IMR-90 (cell line): ENCODE measurements at regions not wholly inside any gene's neighbourhood (a gene's known extent, or its start where the extent isn't known, plus 50 kb on each side); places are given as distances from the start of the nearest gene placed in this dataset.
A peak's percentile ranks its signal among the peaks of the same experiment; 100 is the strongest.

ENCODE experiments used
- ATAC-seq: fragments of 200-7000 bp; cut with Tn5 transposase; 2 replicates; pipeline ENCODE4 v1.9.1; 2020; ENCODE audit warnings: low read depth, mild to moderate bottlenecking, moderate library complexity
- BruUV-seq: library from RNA; stranded (reverse); fragments of 400-500 nt; replicated peaks from 2 replicates; lab custom pipeline; 2021; lab: Mats Ljungman, UMichigan
- CTCF ChIA-PET: fragments of 300-600 bp; formaldehyde crosslinking; extraction: SDS; loops from one replicate; lab custom pipeline; 2021; ENCODE audit warnings: antibody characterized with exemption; lab: Yijun Ruan, JAX
- POLR2A ChIA-PET: fragments of 300-600 bp; sonication (Branson Sonifier 250); formaldehyde crosslinking; loops from one replicate; lab custom pipeline; 2022; ENCODE audit warnings: antibody characterized with exemption; ENCODE audit not compliant: unreplicated experiment; lab: Charles Lee
- DNase-seq: peaks from one replicate; pipeline ENCODE4 v3.0.0; 2013
- H2AFZ ChIP-seq: replicated peaks from 2 replicates; pipeline ENCODE3; 2013; ENCODE audit warnings: low read length, mild to moderate bottlenecking; ENCODE audit not compliant: poor library complexity
- H2AK5ac ChIP-seq: 2 replicates; pipeline ENCODE4 v1.6.1; 2013; ENCODE audit warnings: low read depth, low read length, inconsistent platforms
- H2AK9ac ChIP-seq: replicated peaks from 2 replicates; pipeline ENCODE3; 2013; ENCODE audit warnings: mild to moderate bottlenecking, low read depth, low read length, moderate library complexity; ENCODE audit not compliant: poor library complexity
- H2BK120ac ChIP-seq: 2 replicates; pipeline ENCODE4 v1.6.1; 2013; ENCODE audit warnings: low read depth, low read length, inconsistent platforms
- H2BK15ac ChIP-seq: 3 replicates; pipeline ENCODE4 v1.6.1; 2013; ENCODE audit warnings: low read depth, low read length, inconsistent platforms
- H2BK20ac ChIP-seq: 2 replicates; pipeline ENCODE4 v1.6.1; 2013; ENCODE audit warnings: low read depth, mild to moderate bottlenecking, inconsistent platforms, low read length, moderate library complexity
- H2BK5ac ChIP-seq: 2 replicates; pipeline ENCODE4 v1.6.1; 2013; ENCODE audit warnings: mild to moderate bottlenecking, low read depth, low read length, inconsistent platforms; ENCODE audit not compliant: poor library complexity, severe bottlenecking
- H3K14ac ChIP-seq: replicated peaks from 2 replicates; pipeline ENCODE4 v1.6.1; 2013; ENCODE audit warnings: low read depth, low read length, inconsistent platforms
- H3K18ac ChIP-seq: 2 replicates; pipeline ENCODE4 v1.6.1; 2013; ENCODE audit warnings: low read depth, low read length, control low read depth
- H3K23ac ChIP-seq: 2 replicates; pipeline ENCODE4 v1.6.1; 2013; ENCODE audit warnings: low read depth, low read length, inconsistent platforms
- H3K27ac ChIP-seq: 2 replicates; pipeline ENCODE4 v1.5.1; 2013; ENCODE audit warnings: mild to moderate bottlenecking, control low read depth, low read length; ENCODE audit not compliant: insufficient read depth
- H3K27me3 ChIP-seq: 2 replicates; pipeline ENCODE4 v1.6.1; 2013; ENCODE audit warnings: low read length; ENCODE audit not compliant: control insufficient read depth, insufficient read depth
- H3K36me3 ChIP-seq: 2 replicates; pipeline ENCODE4 v1.6.1; 2013; ENCODE audit warnings: low read length, mixed read lengths; ENCODE audit not compliant: control insufficient read depth, insufficient read depth
- H3K4ac ChIP-seq: 2 replicates; pipeline ENCODE4 v1.6.1; 2013; ENCODE audit warnings: low read depth, low read length, inconsistent platforms
- H3K4me1 ChIP-seq: 2 replicates; pipeline ENCODE4 v1.6.1; 2013; ENCODE audit warnings: low read length, mixed read lengths; ENCODE audit not compliant: control insufficient read depth, insufficient read depth
- H3K4me2 ChIP-seq: 2 replicates; pipeline ENCODE4 v1.6.1; 2013; ENCODE audit warnings: low read depth, mild to moderate bottlenecking, control low read depth, low read length, moderate library complexity
- H3K4me3 ChIP-seq: 2 replicates; pipeline ENCODE4 v1.5.1; 2013; ENCODE audit warnings: low read depth, mild to moderate bottlenecking, control low read depth, low read length, moderate library complexity; ENCODE audit not compliant: insufficient read depth
- H3K56ac ChIP-seq: 2 replicates; pipeline ENCODE4 v1.6.1; 2013; ENCODE audit warnings: low read length, inconsistent platforms; ENCODE audit not compliant: insufficient read depth; ENCODE audit errors: extremely low read depth
- H3K79me1 ChIP-seq, 2 experiments: 2 replicates each; pipeline ENCODE4 v1.6.1; 2013; ENCODE audit warnings: low read length in 2 of 2, inconsistent platforms in 1 of 2, low read depth in 1 of 2
- H3K9ac ChIP-seq: 2 replicates; pipeline ENCODE4 v1.6.1; 2013; ENCODE audit warnings: low read depth, low read length, control low read depth
- H3K9me1 ChIP-seq: 2 replicates; pipeline ENCODE4 v1.6.1; 2013; ENCODE audit warnings: low read length, inconsistent platforms; ENCODE audit not compliant: insufficient read depth
- H3K9me3 ChIP-seq: 2 replicates; pipeline ENCODE4 v1.6.1; 2013; ENCODE audit warnings: low read length; ENCODE audit not compliant: control insufficient read depth, insufficient read depth
- H4K20me1 ChIP-seq: 2 replicates; pipeline ENCODE4 v1.6.1; 2013; ENCODE audit warnings: low read length, inconsistent platforms; ENCODE audit not compliant: insufficient read depth
- H4K5ac ChIP-seq: 2 replicates; pipeline ENCODE4 v1.6.1; 2013; ENCODE audit warnings: mild to moderate bottlenecking, low read depth, low read length, control low read depth
- H4K8ac ChIP-seq, 2 experiments: 2 replicates each; pipeline ENCODE4 v1.6.1; 2013; ENCODE audit warnings: low read depth in 2 of 2, low read length in 2 of 2, control low read depth in 1 of 2, inconsistent platforms in 1 of 2
- H4K91ac ChIP-seq: 2 replicates; pipeline ENCODE4 v1.6.1; 2013; ENCODE audit warnings: low read depth, low read length, inconsistent platforms; ENCODE audit not compliant: insufficient read depth
- BHLHE40 ChIP-seq: fragments of 150-350 bp; IDR thresholded peaks from 2 replicates; pipeline ENCODE4 v1.6.1; 2016; ENCODE audit warnings: mild to moderate bottlenecking, low read depth, low read length
- CEBPB ChIP-seq: IDR thresholded peaks from 2 replicates; pipeline ENCODE4 v1.6.1; 2012; ENCODE audit warnings: low read depth, low read length, improper control_type of control experiment
- MXI1 ChIP-seq: IDR thresholded peaks from 2 replicates; pipeline ENCODE4 v1.6.1; 2012; ENCODE audit warnings: low read depth, mild to moderate bottlenecking, low read length, moderate library complexity, borderline replicate concordance
- NFE2L2 ChIP-seq: fragments of 150-350 bp; IDR thresholded peaks from 2 replicates; pipeline ENCODE4 v1.6.1; 2016; ENCODE audit warnings: low read depth, mild to moderate bottlenecking, low read length
- RAD21 ChIP-seq: IDR thresholded peaks from 2 replicates; pipeline ENCODE4 v1.6.1; 2012; ENCODE audit warnings: low read length, improper control_type of control experiment
- dilution Hi-C: fragments of 300-500 bp; cut with HindIII; formaldehyde crosslinking; loops from one replicate; pipeline ENCODE4 v1.14.3; 2018; ENCODE audit warnings: low sequenced_read_pairs; ENCODE audit not compliant: unreplicated experiment
- in situ Hi-C: fragments of 300-500 bp; cut with MboI; formaldehyde crosslinking; loops from 3 replicates; pipeline ENCODE4 v1.14.3; 2019; ENCODE audit warnings: low sequenced_read_pairs, inconsistent platforms, mixed read lengths
- intact Hi-C: fragments of 100-400 bp; cut with micrococcal nuclease; formaldehyde crosslinking; loops from 2 replicates; pipeline ENCODE4 v1.10.0; 2022
- TF ChIP-seq, protein P1 (sequence below): fragments of 150-350 bp; IDR thresholded peaks from 2 replicates; pipeline ENCODE4 v1.6.1; 2017; ENCODE audit warnings: mild to moderate bottlenecking, antibody characterized with exemption, low read length, low read depth

DNA sequence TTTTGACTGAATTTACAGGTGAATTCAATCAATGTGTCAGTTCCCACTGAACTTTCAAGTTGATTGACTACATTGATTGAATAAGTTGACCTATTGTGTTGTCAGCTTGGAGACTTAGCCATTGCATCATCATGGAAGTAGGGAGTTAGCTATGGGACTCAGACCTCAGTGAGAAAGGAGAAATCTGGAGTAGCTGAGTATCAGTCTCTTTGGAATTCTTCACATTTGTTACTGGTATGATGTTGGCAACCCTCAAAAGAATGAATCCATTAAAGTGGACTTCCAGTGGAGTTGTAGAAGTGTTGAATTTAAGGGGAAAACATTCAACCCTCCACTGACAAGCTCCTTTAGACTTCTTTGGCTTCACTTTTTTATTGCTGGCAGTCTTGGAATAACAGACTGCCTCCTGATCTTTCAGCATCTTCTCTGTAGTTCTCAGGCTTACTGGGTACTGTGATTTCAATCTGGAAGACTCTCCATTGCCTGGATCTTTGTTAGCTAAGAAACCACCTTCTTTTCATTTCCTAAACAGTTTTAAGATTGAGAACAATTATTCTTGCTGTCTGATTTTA, 160.3 kb upstream of the NRP1 start:
- Histone ChIP-seq H4K8ac (no peak overlapping the region), H4K20me1 (no peaks in the 10 kb centered on the region), H2BK5ac (no peak overlapping the region), H2BK120ac (no peak overlapping the region), H3K4me2 (no peak overlapping the region), H3K56ac (no peak overlapping the region), H2AK5ac (no peak overlapping the region), H2BK15ac (no peak overlapping the region), H3K18ac (no peak overlapping the region), H3K14ac (no peak overlapping the region), H3K9ac (no peak overlapping the region), H3K27me3 (no peaks in the 10 kb centered on the region; the same call in 1 of the 2 replicates), H3K36me3 (no peaks in the 10 kb centered on the region), H3K4me1 (no peaks in the 10 kb centered on the region), H3K79me1 (no peaks in the 10 kb centered on the region), H3K4me3 (no peak overlapping the region), H3K4ac (no peak overlapping the region), H4K5ac (no peak overlapping the region), H2BK20ac (no peak overlapping the region), H3K9me1 (no peaks in the 10 kb centered on the region), H2AFZ (no peak overlapping the region), H3K27ac (no peak overlapping the region), H4K91ac (no peak overlapping the region), H3K23ac (no peak overlapping the region), H3K9me3 (no peaks in the 10 kb centered on the region), H2AK9ac (no peak overlapping the region)
- BruUV-seq, result no TSS peak
- TF ChIP-seq, protein P1, sequence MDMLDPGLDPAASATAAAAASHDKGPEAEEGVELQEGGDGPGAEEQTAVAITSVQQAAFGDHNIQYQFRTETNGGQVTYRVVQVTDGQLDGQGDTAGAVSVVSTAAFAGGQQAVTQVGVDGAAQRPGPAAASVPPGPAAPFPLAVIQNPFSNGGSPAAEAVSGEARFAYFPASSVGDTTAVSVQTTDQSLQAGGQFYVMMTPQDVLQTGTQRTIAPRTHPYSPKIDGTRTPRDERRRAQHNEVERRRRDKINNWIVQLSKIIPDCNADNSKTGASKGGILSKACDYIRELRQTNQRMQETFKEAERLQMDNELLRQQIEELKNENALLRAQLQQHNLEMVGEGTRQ, result no peak
- TF ChIP-seq MXI1 (no peak), NFE2L2 (no peak), CEBPB (peak; percentile 65), BHLHE40 (no peak), RAD21 (no peak)
- no peak for DNase-seq
- in situ Hi-C loops, result no loop called here
- dilution Hi-C loops, result no loop called here
- ATAC-seq, result no peak
- ChIA-PET POLR2A (no interaction called here), CTCF (no interaction called here)
- intact Hi-C loops, result no loop called here
